ENCODE measurements at regions not wholly inside any gene's neighbourhood (a gene's known extent, or its start where the extent isn't known, plus 50 kb on each side); places are given as distances from the start of the nearest gene placed in this dataset.

- DNase-seq (ENCODE audit: low read depth in 3 of 3) = no peak
These were observed 413.6 kb upstream of the ID2 start for GRCh38 chr2:8268172-8268783.

DNA sequence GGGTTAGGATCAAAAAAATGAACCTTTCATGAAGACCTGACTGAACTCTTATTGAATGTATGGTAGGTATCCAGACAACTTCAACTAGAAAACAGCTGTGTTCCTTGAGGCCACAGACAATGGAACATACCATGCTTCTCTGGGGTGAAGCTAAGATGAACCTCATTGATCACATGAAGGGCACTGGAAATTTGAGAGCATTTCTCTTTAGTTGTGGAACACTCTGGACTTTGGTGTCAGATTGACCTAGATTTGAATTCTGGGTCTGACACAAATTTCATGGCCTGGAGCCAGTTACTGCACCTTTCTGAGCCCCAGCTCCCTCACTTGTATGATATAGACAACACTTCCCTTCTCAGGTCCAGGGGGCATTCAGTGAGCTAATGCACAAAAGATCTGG is 411.2 kb upstream of the ID2 start:
- no peak for DNase-seq (ENCODE audit: low read depth in 3 of 3)

DNA sequence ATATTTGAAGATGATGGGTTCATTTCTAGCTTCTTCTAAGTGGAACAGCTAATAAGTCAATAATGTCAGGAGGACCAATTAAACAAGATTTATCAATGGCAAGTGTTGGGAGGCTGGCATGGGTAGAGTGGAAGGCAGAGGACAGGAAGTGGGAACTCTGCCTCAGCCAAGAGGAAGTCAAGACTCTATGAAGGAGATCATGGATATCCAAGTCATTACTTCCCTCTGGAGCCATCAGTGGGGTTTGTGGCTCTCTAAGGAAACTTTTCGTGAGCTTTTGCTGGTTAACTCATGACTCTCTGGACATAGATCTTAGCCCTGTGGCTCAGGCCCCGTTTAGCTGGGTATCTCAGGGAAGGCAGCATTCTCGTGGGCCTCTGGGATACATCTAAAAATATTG is 410.4 kb upstream of the ID2 start:
- no peak for DNase-seq (ENCODE audit: low read depth in 3 of 3)

GRCh38 chr2:8276026-8276425 is 405.8 kb upstream of the ID2 start:
- DNase-seq (ENCODE audit: low read depth in 3 of 3) = no peak

DNA sequence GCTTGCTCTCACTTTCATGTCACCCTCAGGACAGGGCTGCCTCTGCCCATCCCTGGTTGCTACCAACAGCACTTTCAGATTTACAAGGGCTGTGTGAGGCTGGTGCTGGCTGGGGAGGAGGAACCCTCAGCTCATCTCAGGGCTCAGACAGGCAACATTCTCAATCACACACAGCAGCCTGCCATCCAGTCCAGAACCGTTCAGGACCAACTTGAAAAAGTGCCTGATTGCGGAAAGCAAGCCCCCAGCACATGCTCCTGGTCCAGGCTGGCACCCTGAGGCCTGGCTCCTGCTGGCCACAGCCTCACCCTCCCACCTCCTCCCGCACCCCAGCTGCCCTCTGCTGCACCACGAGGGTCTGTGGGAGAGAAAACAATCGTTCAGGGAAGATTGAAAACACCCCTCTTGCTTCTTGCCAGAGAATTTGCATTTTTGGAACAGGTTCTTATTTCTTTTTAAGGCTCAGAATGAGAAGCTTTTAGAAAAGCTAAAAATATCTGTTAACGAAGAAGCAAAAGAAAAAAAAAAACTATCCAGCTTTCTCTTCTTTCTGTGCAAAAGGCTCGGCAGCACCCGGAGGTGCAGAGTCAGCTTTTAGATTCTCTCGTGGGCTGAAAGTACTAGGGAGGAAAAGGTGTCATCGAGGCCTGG is 403.8 kb upstream of the ID2 start:
- no peak for DNase-seq (ENCODE audit: low read depth in 3 of 3)

DNA sequence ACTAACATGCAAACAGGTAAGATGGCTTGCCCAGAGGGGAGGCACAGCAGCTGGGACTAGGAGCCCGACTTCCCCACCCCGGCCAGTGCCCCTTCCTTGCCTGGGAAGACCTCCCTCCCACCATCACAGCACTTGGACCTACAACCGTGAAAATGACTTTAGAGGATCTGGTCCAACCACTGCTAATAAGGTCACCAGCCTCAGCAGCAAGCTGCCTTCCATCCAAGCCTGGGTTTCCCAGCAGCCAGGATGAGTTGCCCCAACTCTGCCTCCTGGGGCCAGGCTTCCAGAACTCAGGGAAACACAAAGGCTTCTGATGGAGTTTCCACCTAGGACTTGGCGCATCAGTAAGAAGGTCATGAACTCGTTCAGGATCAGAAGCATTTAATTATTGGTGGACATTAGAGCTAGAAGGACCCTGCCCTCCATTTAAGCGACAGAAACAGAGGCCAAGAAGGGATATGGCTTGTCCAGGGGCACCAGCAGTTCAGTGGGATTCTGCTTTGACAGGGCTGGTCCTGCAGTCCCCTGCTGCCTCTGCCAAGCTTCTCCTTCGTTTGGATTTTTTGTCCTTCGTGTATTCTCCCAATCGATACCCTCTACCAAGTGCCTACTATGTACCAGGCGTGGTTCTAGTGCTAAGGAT is 403.0 kb upstream of the ID2 start:
- no peak for DNase-seq (ENCODE audit: low read depth in 3 of 3)

DNA sequence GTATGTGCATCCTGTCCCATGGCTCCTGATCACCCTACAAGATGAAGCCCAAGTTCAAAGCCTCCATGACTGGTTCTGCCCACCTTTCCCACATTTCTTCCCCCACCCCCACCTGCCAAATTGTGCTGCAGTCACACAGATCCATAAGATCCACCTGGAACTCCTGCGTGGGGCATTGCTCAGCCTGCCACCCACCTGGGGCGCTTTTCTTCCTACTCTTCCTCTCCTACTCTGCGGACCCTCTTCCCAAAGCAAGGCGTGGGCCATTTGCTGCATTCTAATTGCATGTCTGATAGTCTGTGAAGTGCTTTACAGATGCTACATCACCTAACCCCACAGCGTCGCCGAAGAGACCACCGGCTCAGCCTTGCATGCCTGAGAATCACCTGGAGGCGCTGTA is 402.4 kb upstream of the ID2 start:
- no peak for DNase-seq (ENCODE audit: low read depth in 3 of 3)

- DNase-seq (ENCODE audit: low read depth in 3 of 3) = no peak
These were observed 400.6 kb upstream of the ID2 start for GRCh38 chr2:8281234-8281633.

DNA sequence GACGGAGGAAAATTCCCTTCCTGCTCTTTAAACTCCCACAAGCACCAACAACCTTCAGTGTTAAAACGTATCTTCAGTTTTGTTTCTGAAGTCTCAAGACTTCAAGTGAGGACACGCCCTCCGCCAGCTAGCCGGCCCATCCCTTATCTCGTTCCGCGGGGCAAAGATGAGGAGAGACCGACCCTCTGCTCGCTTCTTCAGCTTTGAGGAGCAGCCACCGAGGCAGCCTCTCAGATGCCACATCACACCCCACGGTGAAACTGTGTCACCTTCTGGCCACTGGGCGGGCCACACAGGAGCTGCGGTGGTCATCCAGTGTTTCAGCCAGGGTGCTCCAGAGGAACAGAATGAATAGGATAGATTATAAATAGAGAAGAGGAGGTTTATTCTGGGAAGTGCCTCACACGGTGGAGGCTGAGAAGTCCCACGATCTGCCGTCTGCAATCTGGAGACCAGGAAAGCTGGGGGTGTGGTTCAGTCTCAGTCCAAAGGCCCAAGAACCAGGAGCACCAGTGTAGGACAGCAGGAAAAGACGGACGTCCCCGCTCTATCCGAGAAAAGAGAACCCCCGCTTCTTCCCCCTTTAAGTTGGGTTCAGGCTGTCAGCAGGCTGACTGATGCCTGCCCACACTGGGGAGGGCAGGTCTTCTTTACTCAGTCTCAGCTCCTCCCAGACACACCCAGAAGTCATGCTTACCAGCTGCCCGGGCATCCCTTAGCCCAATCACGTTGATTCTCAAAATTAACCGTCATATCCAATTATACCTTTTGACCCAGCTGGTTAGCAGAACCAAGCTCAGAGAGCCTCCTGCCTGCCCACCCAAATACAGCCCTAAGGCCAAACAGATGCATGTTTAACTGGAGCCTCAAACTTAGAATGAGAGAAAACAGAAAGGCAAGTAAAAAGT is 399.7 kb upstream of the ID2 start:
- DNase-seq (ENCODE audit: low read depth in 3 of 3) = no peak

- no peak for DNase-seq (ENCODE audit: low read depth in 3 of 3)
These were observed 399.0 kb upstream of the ID2 start for GRCh38 chr2:8282858-8283252.

DNA sequence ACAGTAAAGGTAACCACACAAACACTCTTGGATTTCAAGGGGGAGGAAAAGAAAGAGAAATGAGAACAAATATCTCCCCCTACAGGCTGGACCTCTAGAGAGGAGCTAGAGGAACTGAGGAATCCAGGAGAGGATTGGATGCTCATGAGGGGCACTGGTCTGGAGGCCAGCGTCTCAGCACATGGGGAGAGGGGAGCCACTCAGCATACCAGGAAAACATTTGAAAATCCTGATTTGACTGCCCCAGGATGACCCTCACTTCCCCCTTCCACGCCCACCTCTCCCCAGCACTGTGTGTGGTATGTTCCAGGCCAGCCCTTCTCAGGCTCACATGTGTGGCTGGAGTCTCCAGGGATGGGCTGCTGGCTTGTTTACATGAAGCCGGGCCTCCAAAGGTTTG is 396.8 kb upstream of the ID2 start:
- no peak for DNase-seq (ENCODE audit: low read depth in 3 of 3)

DNA sequence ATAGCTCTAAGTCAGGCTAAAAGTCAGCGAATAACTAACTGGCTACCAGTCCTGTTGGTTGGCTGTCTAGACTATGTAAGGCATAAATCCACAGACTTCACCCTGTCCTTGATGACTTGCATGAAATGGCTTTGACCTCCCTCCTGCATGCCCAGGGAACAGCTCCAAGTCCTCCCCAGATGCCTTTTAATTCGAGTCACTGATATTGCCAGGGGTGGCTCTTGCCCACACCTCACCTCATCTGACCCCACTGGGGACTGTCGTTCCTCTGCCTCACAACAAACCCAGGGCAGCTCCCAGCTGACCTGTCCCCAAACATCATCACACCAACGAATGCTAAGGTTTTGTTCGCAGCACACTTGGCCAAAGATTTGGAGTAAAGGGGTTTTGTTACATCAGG is 396.0 kb upstream of the ID2 start:
- no peak for DNase-seq (ENCODE audit: low read depth in 3 of 3)

DNA sequence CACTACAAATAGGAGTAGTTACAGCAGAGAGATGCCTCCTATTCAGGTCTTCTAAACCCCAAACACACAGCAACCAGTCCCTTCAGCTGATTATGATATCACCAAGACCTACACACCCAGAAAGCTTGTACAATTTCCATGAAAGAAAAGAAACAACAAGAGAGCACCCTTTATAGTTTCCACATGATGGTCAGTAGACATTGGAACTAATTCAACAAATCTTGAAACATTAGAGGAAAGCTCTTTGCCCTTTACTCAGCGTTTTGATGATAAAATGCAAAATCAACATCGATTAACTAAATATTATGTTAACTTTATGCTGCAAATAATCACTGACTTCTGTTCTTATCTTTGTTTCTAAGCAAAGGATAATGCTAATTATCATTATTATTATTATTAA is 393.6 kb upstream of the ID2 start:
- no peak for DNase-seq (ENCODE audit: low read depth in 3 of 3)

- no peak for DNase-seq (ENCODE audit: low read depth in 3 of 3)
These were observed 392.7 kb upstream of the ID2 start for GRCh38 chr2:8289111-8289510.

- DNase-seq (ENCODE audit: low read depth in 3 of 3) = no peak
These were observed 391.0 kb upstream of the ID2 start for GRCh38 chr2:8290771-8291352.

DNA sequence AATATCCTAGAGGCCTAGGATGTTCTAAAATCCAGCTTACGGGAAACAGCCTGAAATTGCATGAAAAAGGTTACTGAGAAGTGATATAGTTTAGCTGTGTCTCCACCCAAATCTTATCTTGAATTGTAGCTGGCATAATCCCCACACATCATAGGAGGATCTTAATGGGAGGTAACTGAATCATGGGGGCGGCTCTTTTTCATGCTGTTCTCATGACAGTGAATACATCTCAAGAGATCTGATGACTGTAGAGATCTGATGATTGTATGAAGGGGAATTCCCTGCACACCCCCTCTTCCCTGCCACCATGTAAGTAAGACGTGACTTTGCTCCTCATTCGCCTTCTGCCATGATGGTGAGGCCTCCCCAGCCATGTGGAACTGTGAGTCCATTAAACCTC is 385.6 kb upstream of the ID2 start:
- DNase-seq (ENCODE audit: low read depth in 3 of 3) = peak in 1 of 3 experiments; percentile 16

DNA sequence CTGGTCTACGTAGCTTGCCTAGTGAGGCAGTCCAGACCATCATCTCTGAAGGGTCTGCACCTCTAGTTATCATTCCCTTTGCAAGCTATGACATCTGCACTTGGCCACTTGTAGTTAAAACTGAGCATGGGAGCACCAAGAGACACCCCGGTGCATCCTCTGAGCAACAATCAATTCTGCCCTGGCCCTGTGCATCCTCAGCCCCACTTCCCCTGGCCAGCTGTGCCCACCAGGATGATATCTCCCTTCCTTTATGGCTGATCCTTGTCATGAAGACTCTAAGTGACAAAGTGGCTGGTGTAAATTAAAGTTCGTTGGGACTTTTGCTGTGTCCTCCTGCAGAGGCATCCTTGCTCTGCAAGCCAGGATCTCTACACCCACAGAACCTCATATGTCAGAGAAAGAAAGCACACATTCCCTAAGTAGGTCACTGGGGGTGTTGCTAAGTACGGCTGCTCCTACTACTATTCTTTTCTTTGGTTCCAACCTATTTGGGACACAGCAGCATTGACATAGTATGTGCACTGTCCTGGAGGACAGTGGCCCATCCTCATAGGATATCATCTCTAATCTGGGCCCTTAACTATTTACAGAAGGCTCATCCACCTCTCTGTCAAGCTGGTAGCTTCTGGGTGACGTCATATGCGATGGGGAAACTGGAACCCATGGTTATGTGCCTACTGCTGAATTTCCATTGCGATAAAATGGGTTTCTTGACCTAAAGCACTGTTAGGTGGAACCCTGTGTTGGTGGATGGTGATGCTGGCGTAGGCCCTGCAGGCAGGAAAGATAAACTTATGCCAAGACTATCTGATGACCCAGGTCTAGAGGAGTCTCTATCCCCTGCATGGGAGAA is 384.3 kb upstream of the ID2 start:
- DNase-seq (ENCODE audit: low read depth in 3 of 3) = no peak

- DNase-seq (ENCODE audit: low read depth in 3 of 3) = no peak
These were observed 383.1 kb upstream of the ID2 start for GRCh38 chr2:8298783-8299182.

- no peak for DNase-seq (ENCODE audit: low read depth in 3 of 3)
These were observed 381.6 kb upstream of the ID2 start for GRCh38 chr2:8300216-8300615.

DNA sequence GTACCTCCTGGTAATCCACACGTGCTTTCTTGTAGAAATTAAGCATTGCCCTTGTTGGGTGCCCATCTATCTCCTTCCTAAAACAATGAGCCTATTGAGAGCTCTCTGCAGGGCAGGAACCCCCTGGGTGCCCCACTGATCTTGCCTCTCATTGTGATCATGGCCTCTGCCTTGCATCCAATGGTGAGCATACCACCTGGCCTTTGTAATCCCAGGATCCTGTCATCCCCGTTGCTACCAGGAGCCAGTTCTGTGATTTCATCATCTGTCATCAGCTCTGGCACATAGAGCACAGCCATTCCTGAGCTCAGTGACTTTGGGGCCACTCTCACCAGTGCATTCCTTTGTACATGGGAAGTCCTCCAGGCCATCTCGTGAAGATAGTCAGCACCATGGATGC is 381.0 kb upstream of the ID2 start:
- no peak for DNase-seq (ENCODE audit: low read depth in 3 of 3)

DNA sequence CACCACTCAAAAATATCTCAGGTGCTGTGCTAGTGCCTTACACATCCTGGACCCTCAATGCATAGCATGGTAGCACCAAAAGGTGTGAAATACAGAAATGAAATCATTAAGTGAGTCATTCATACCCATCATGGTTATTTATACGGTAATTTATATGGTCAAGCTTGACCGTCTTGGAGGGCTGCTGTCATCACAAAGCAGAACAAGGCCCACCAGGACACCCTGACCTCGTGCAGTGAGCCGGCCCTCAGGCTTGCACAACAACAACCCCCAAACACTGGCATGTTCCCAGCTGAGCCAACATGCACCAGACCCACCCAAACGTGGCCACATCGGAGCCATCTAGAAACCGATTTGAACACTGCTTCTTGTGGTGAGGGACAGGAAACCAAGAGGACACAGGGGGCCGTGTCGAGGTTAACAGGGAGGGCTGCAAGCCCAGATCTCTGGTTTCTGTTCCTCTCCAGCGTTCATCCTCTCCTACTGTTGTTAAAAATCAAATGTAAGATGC is 378.5 kb upstream of the ID2 start:
- peak in 2 of 3 experiments; percentile 23 to 65 for DNase-seq (ENCODE audit: low read depth in 3 of 3)
